ENCODE measurements at regions not wholly inside any gene's neighbourhood (a gene's known extent, or its start where the extent isn't known, plus 50 kb on each side); places are given as distances from the start of the nearest gene placed in this dataset.
"Not testable (repeated sequence)": the region's sequence is repeated elsewhere in the genome, so short reads cannot be mapped to it uniquely, and the experiment has no call there.

GRCh38 chr21:22351076-22351475 lies 1352.9 kb downstream of the NCAM2 start:
- H3K4me3 Mint-ChIP-seq, result no peak overlapping the region
- TF ChIP-seq CTCF (IDR thresholded peaks at IDR 0.05), result no peak
- DNase-seq, result no peak
- H3K27ac Mint-ChIP-seq, result no peak overlapping the region
- no peaks in the 10 kb centered on the region for H3K36me3 Mint-ChIP-seq (ENCODE audit: low read depth)
- peaks cover 53% of the 10 kb centered on the region for H3K9me3 Mint-ChIP-seq
- no peaks in the 10 kb centered on the region for H3K27me3 Mint-ChIP-seq (ENCODE audit: insufficient read depth)
- no peaks in the 10 kb centered on the region for H3K4me1 Mint-ChIP-seq (ENCODE audit: low read depth)

GRCh38 chr21:22352088-22352487 lies 1353.9 kb downstream of the NCAM2 start:
- H3K9me3 Mint-ChIP-seq, result peaks cover 47% of the 10 kb centered on the region
- no peak overlapping the region for H3K27ac Mint-ChIP-seq
- H3K4me3 Mint-ChIP-seq, result no peak overlapping the region
- H3K36me3 Mint-ChIP-seq (ENCODE audit: low read depth), result no peaks in the 10 kb centered on the region
- no peak for DNase-seq
- TF ChIP-seq CTCF (IDR thresholded peaks at IDR 0.05), result no peak
- no peaks in the 10 kb centered on the region for H3K4me1 Mint-ChIP-seq (ENCODE audit: low read depth)
- H3K27me3 Mint-ChIP-seq (ENCODE audit: insufficient read depth), result no peaks in the 10 kb centered on the region

GRCh38 chr21:22355949-22356348 lies 1357.7 kb downstream of the NCAM2 start:
- peaks cover 35% of the 10 kb centered on the region for H3K9me3 Mint-ChIP-seq
- no peak for DNase-seq
- H3K36me3 Mint-ChIP-seq (ENCODE audit: low read depth), result no peaks in the 10 kb centered on the region
- no peak overlapping the region for H3K4me3 Mint-ChIP-seq
- no peak for TF ChIP-seq CTCF (IDR thresholded peaks at IDR 0.05)
- H3K27me3 Mint-ChIP-seq (ENCODE audit: insufficient read depth), result peaks cover 3% of the 10 kb centered on the region
- no peak overlapping the region for H3K27ac Mint-ChIP-seq
- no peaks in the 10 kb centered on the region for H3K4me1 Mint-ChIP-seq (ENCODE audit: low read depth)

GRCh38 chr21:22356663-22357062 lies 1358.5 kb downstream of the NCAM2 start:
- Mint-ChIP-seq H3K9me3 (peaks cover 35% of the 10 kb centered on the region), H3K36me3 (ENCODE audit: low read depth) (no peaks in the 10 kb centered on the region), H3K27ac (no peak overlapping the region), H3K4me3 (no peak overlapping the region), H3K4me1 (ENCODE audit: low read depth) (no peaks in the 10 kb centered on the region), H3K27me3 (ENCODE audit: insufficient read depth) (peaks cover 3% of the 10 kb centered on the region)
- TF ChIP-seq CTCF (IDR thresholded peaks at IDR 0.05), result no peak
- no peak for DNase-seq

- peaks cover 23% of the 10 kb centered on the region for H3K9me3 Mint-ChIP-seq
- not testable (repeated sequence) for H3K27ac Mint-ChIP-seq; H3K4me3 Mint-ChIP-seq; H3K4me1 Mint-ChIP-seq (ENCODE audit: low read depth); H3K27me3 Mint-ChIP-seq (ENCODE audit: insufficient read depth); DNase-seq; H3K36me3 Mint-ChIP-seq (ENCODE audit: low read depth)
Observed at GRCh38 chr21:22359599-22359998, 1361.4 kb downstream of the NCAM2 start.

GRCh38 chr21:22363504-22363903 lies 1365.3 kb downstream of the NCAM2 start:
- TF ChIP-seq CTCF (IDR thresholded peaks at IDR 0.05), result no peak
- Mint-ChIP-seq H3K4me1 (ENCODE audit: low read depth) (no peaks in the 10 kb centered on the region), H3K4me3 (no peak overlapping the region), H3K36me3 (ENCODE audit: low read depth) (no peaks in the 10 kb centered on the region), H3K9me3 (peaks cover 7% of the 10 kb centered on the region), H3K27me3 (ENCODE audit: insufficient read depth) (peaks cover 3% of the 10 kb centered on the region), H3K27ac (no peak overlapping the region)
- DNase-seq, result no peak
